ENCODE measurements at regions not wholly inside any gene's neighbourhood (a gene's known extent, or its start where the extent isn't known, plus 50 kb on each side); places are given as distances from the start of the nearest gene placed in this dataset.

- no peak for DNase-seq
- Histone ChIP-seq H3K9me3 (ENCODE audit: low read length) (no peaks in the 10 kb centered on the region), H4K20me1 (ENCODE audit: insufficient read depth, low read depth, low read length) (no peaks in the 10 kb centered on the region)
Measured at GRCh38 chr2:228956701-228957474, 314.2 kb downstream of the PID1 start.

GRCh38 chr2:228949831-228950230 is 321.3 kb downstream of the PID1 start:
- Histone ChIP-seq H3K27me3 (ENCODE audit: low read length) (no peaks in the 10 kb centered on the region), H3K4me1 (ENCODE audit: low read length) (no peaks in the 10 kb centered on the region), H3K27ac (ENCODE audit: low read length) (no peak overlapping the region), H2AFZ (ENCODE audit: low read length) (no peak overlapping the region), H3K9ac (ENCODE audit: low read length) (no peak overlapping the region), H3K4me3 (ENCODE audit: low read length) (no peak overlapping the region), H3K79me2 (ENCODE audit: low read length) (no peaks in the 10 kb centered on the region), H3K9me2 (replicated peaks; ENCODE audit: insufficient read depth, low read length) (no peaks in the 10 kb centered on the region), H4K20me1 (ENCODE audit: insufficient read depth, low read depth, low read length) (no peaks in the 10 kb centered on the region), H3K36me3 (ENCODE audit: insufficient read depth, low read length) (no peaks in the 10 kb centered on the region), H3K9me3 (ENCODE audit: low read length) (no peaks in the 10 kb centered on the region), H3K4me2 (ENCODE audit: low read depth, low read length, poor library complexity, severe bottlenecking) (no peak overlapping the region)
- DNase-seq, result no peak

More at GRCh38 chr2:228956701-228957474, 314.2 kb downstream of the PID1 start:
- Histone ChIP-seq H3K27me3 (ENCODE audit: low read length) (no peaks in the 10 kb centered on the region), H3K27ac (ENCODE audit: low read length) (no peak overlapping the region), H3K79me2 (ENCODE audit: low read length) (no peaks in the 10 kb centered on the region), H3K36me3 (ENCODE audit: insufficient read depth, low read length) (no peaks in the 10 kb centered on the region), H2AFZ (ENCODE audit: low read length) (no peak overlapping the region), H3K9me2 (replicated peaks; ENCODE audit: insufficient read depth, low read length) (no peaks in the 10 kb centered on the region), H3K4me3 (ENCODE audit: low read length) (no peak overlapping the region), H3K4me2 (ENCODE audit: low read depth, low read length, poor library complexity, severe bottlenecking) (no peak overlapping the region), H3K9ac (ENCODE audit: low read length) (no peak overlapping the region), H3K4me1 (ENCODE audit: low read length) (no peaks in the 10 kb centered on the region)

GRCh38 chr2:228945710-228946109 is 325.4 kb downstream of the PID1 start:
- no peak overlapping the region for H3K4me3 ChIP-seq (ENCODE audit: low read length)
- no peaks in the 10 kb centered on the region for H3K9me2 ChIP-seq (replicated peaks; ENCODE audit: insufficient read depth, low read length)
- no peaks in the 10 kb centered on the region for H3K36me3 ChIP-seq (ENCODE audit: insufficient read depth, low read length)
- no peaks in the 10 kb centered on the region for H3K9me3 ChIP-seq (ENCODE audit: low read length)
- no peaks in the 10 kb centered on the region for H3K27me3 ChIP-seq (ENCODE audit: low read length)
- H3K9ac ChIP-seq (ENCODE audit: low read length), result no peak overlapping the region
- no peak overlapping the region for H3K27ac ChIP-seq (ENCODE audit: low read length)
- no peaks in the 10 kb centered on the region for H3K79me2 ChIP-seq (ENCODE audit: low read length)
- H2AFZ ChIP-seq (ENCODE audit: low read length), result no peak overlapping the region
- no peaks in the 10 kb centered on the region for H4K20me1 ChIP-seq (ENCODE audit: insufficient read depth, low read depth, low read length)
- H3K4me1 ChIP-seq (ENCODE audit: low read length), result no peaks in the 10 kb centered on the region
- DNase-seq, result no peak
- H3K4me2 ChIP-seq (ENCODE audit: low read depth, low read length, poor library complexity, severe bottlenecking), result no peak overlapping the region

GRCh38 chr2:228942856-228943255 is 328.2 kb downstream of the PID1 start:
- Histone ChIP-seq H2AFZ (ENCODE audit: low read length) (no peak overlapping the region), H3K4me2 (ENCODE audit: low read depth, low read length, poor library complexity, severe bottlenecking) (no peak overlapping the region), H4K20me1 (ENCODE audit: insufficient read depth, low read depth, low read length) (no peaks in the 10 kb centered on the region), H3K9me2 (replicated peaks; ENCODE audit: insufficient read depth, low read length) (no peaks in the 10 kb centered on the region), H3K4me3 (ENCODE audit: low read length) (no peak overlapping the region), H3K9ac (ENCODE audit: low read length) (no peak overlapping the region), H3K79me2 (ENCODE audit: low read length) (no peaks in the 10 kb centered on the region), H3K27me3 (ENCODE audit: low read length) (no peaks in the 10 kb centered on the region), H3K27ac (ENCODE audit: low read length) (no peak overlapping the region), H3K9me3 (ENCODE audit: low read length) (no peaks in the 10 kb centered on the region), H3K36me3 (ENCODE audit: insufficient read depth, low read length) (no peaks in the 10 kb centered on the region), H3K4me1 (ENCODE audit: low read length) (no peaks in the 10 kb centered on the region)
- no peak for DNase-seq

GRCh38 chr2:228938629-228939028 is 332.5 kb downstream of the PID1 start:
- no peak overlapping the region for H3K9ac ChIP-seq (ENCODE audit: low read length)
- H3K27ac ChIP-seq (ENCODE audit: low read length), result no peak overlapping the region
- no peaks in the 10 kb centered on the region for H3K4me1 ChIP-seq (ENCODE audit: low read length)
- H3K79me2 ChIP-seq (ENCODE audit: low read length), result no peaks in the 10 kb centered on the region
- no peak overlapping the region for H3K4me2 ChIP-seq (ENCODE audit: low read depth, low read length, poor library complexity, severe bottlenecking)
- H3K4me3 ChIP-seq (ENCODE audit: low read length), result no peak overlapping the region
- peaks cover 7% of the 10 kb centered on the region; the same call in 1 of the 2 replicates for H3K9me3 ChIP-seq (ENCODE audit: low read length)
- H3K9me2 ChIP-seq (replicated peaks; ENCODE audit: insufficient read depth, low read length), result no peaks in the 10 kb centered on the region
- no peak for DNase-seq
- no peak overlapping the region for H2AFZ ChIP-seq (ENCODE audit: low read length)
- no peaks in the 10 kb centered on the region for H3K36me3 ChIP-seq (ENCODE audit: insufficient read depth, low read length)
- no peaks in the 10 kb centered on the region for H3K27me3 ChIP-seq (ENCODE audit: low read length)
- no peaks in the 10 kb centered on the region for H4K20me1 ChIP-seq (ENCODE audit: insufficient read depth, low read depth, low read length)

GRCh38 chr2:228927028-228928010 is 343.8 kb downstream of the PID1 start:
- H4K20me1 ChIP-seq (ENCODE audit: insufficient read depth, low read depth, low read length), result no peaks in the 10 kb centered on the region
- no peak overlapping the region for H3K27ac ChIP-seq (ENCODE audit: low read length)
- no peaks in the 10 kb centered on the region for H3K9me2 ChIP-seq (replicated peaks; ENCODE audit: insufficient read depth, low read length)
- H2AFZ ChIP-seq (ENCODE audit: low read length), result no peak overlapping the region
- no peaks in the 10 kb centered on the region for H3K4me1 ChIP-seq (ENCODE audit: low read length)
- no peaks in the 10 kb centered on the region for H3K79me2 ChIP-seq (ENCODE audit: low read length)
- no peaks in the 10 kb centered on the region for H3K36me3 ChIP-seq (ENCODE audit: insufficient read depth, low read length)
- H3K4me2 ChIP-seq (ENCODE audit: low read depth, low read length, poor library complexity, severe bottlenecking), result no peak overlapping the region
- no peaks in the 10 kb centered on the region for H3K9me3 ChIP-seq (ENCODE audit: low read length)
- DNase-seq, result no peak
- no peak overlapping the region for H3K4me3 ChIP-seq (ENCODE audit: low read length)
- H3K9ac ChIP-seq (ENCODE audit: low read length), result no peak overlapping the region
- no peaks in the 10 kb centered on the region for H3K27me3 ChIP-seq (ENCODE audit: low read length)

GRCh38 chr2:228919808-228920207 is 351.3 kb downstream of the PID1 start:
- H3K79me2 ChIP-seq (ENCODE audit: low read length), result no peaks in the 10 kb centered on the region
- DNase-seq, result no peak
- H3K4me1 ChIP-seq (ENCODE audit: low read length), result no peaks in the 10 kb centered on the region

GRCh38 chr2:228917220-228917619 is 353.9 kb downstream of the PID1 start:
- no peaks in the 10 kb centered on the region for H3K4me1 ChIP-seq (ENCODE audit: low read length)
- no peak overlapping the region for H3K4me2 ChIP-seq (ENCODE audit: low read depth, low read length, poor library complexity, severe bottlenecking)
- no peaks in the 10 kb centered on the region for H3K79me2 ChIP-seq (ENCODE audit: low read length)
- no peak overlapping the region for H2AFZ ChIP-seq (ENCODE audit: low read length)
- H3K4me3 ChIP-seq (ENCODE audit: low read length), result no peak overlapping the region
- H3K9me3 ChIP-seq (ENCODE audit: low read length), result no peaks in the 10 kb centered on the region
- no peak overlapping the region for H3K9ac ChIP-seq (ENCODE audit: low read length)
- H3K27ac ChIP-seq (ENCODE audit: low read length), result no peak overlapping the region
- DNase-seq, result no peak
- no peaks in the 10 kb centered on the region for H3K9me2 ChIP-seq (replicated peaks; ENCODE audit: insufficient read depth, low read length)
- H3K27me3 ChIP-seq (ENCODE audit: low read length), result no peaks in the 10 kb centered on the region
- no peaks in the 10 kb centered on the region for H4K20me1 ChIP-seq (ENCODE audit: insufficient read depth, low read depth, low read length)
- H3K36me3 ChIP-seq (ENCODE audit: insufficient read depth, low read length), result no peaks in the 10 kb centered on the region

More at GRCh38 chr2:228919808-228920207, 351.3 kb downstream of the PID1 start:
- H3K27me3 ChIP-seq (ENCODE audit: low read length), result no peaks in the 10 kb centered on the region
- no peak overlapping the region for H3K9ac ChIP-seq (ENCODE audit: low read length)
- H3K27ac ChIP-seq (ENCODE audit: low read length), result no peak overlapping the region
- H3K36me3 ChIP-seq (ENCODE audit: insufficient read depth, low read length), result no peaks in the 10 kb centered on the region
- H3K4me3 ChIP-seq (ENCODE audit: low read length), result no peak overlapping the region
- no peaks in the 10 kb centered on the region for H3K9me2 ChIP-seq (replicated peaks; ENCODE audit: insufficient read depth, low read length)
- no peaks in the 10 kb centered on the region for H4K20me1 ChIP-seq (ENCODE audit: insufficient read depth, low read depth, low read length)
- no peak overlapping the region for H3K4me2 ChIP-seq (ENCODE audit: low read depth, low read length, poor library complexity, severe bottlenecking)
- no peaks in the 10 kb centered on the region for H3K9me3 ChIP-seq (ENCODE audit: low read length)
- H2AFZ ChIP-seq (ENCODE audit: low read length), result no peak overlapping the region

Measured in Karpas-422 (cell line).